H1 (cell line): ENCODE measurements at regions not wholly inside any gene's neighbourhood (a gene's known extent, or its start where the extent isn't known, plus 50 kb on each side); places are given as distances from the start of the nearest gene placed in this dataset.
"Not testable (repeated sequence)": the region's sequence is repeated elsewhere in the genome, so short reads cannot be mapped to it uniquely, and the experiment has no call there.

ENCODE experiments used
- CTCF ChIA-PET: fragments of 300-600 bp; sonication (Branson Sonifier 250); formaldehyde crosslinking; loops from one replicate; lab custom pipeline; 2021; ENCODE audit not compliant: partially characterized antibody; lab: Charles Lee
- POLR2A ChIA-PET: fragments of 300-600 bp; sonication (Branson Sonifier 250); formaldehyde crosslinking; loops from one replicate; lab custom pipeline; 2021; ENCODE audit warnings: inconsistent platforms; ENCODE audit not compliant: partially characterized antibody; lab: Charles Lee
- DNase-seq, 2 experiments: peaks; one replicate each; pipeline versions ENCODE4 v3.0.0 to v3.0.0-alpha.2; 2010 to 2022; ENCODE audit warnings: low spot score in 2 of 2, low read depth in 1 of 2, mixed read lengths in 1 of 2
- FAIRE-seq: peaks from 2 replicates; lab custom pipeline; 2011; peaks lifted over from hg19 to GRCh38; lab: Jason Lieb, UNC
- H2AFZ ChIP-seq: 2 replicates; pipeline ENCODE4 v1.8.1; 2012; ENCODE audit warnings: low read length, inconsistent platforms
- H2AK5ac ChIP-seq: 2 replicates; pipeline ENCODE4 v1.6.1; 2013; ENCODE audit warnings: low read depth, low read length
- H2BK120ac ChIP-seq: replicated peaks from 2 replicates; pipeline ENCODE3; 2013; ENCODE audit warnings: low read depth, low read length, inconsistent platforms
- H2BK12ac ChIP-seq: 2 replicates; pipeline ENCODE4 v1.6.1; 2013; ENCODE audit warnings: low read depth, low read length
- H2BK15ac ChIP-seq: 2 replicates; pipeline ENCODE4 v1.6.1; 2013; ENCODE audit warnings: low read length
- H2BK20ac ChIP-seq: 2 replicates; pipeline ENCODE4 v1.6.1; 2013; ENCODE audit warnings: low read length
- H2BK5ac ChIP-seq: 2 replicates; pipeline ENCODE4 v1.6.1; 2013; ENCODE audit warnings: low read depth, low read length
- H3K14ac ChIP-seq: 2 replicates; pipeline ENCODE4 v1.6.1; 2013; ENCODE audit warnings: inconsistent platforms; ENCODE audit not compliant: insufficient read length
- H3K18ac ChIP-seq: 2 replicates; pipeline ENCODE4 v1.6.1; 2013; ENCODE audit warnings: low read length; ENCODE audit errors: extremely low read depth
- H3K23ac ChIP-seq: 2 replicates; pipeline ENCODE4 v1.6.1; 2013; ENCODE audit warnings: inconsistent platforms; ENCODE audit not compliant: insufficient read length
- H3K23me2 ChIP-seq: 2 replicates; pipeline ENCODE4 v1.6.1; 2013; ENCODE audit warnings: low read depth, low read length
- H3K27ac ChIP-seq: 2 replicates; pipeline ENCODE4 v1.6.1; 2011; ENCODE audit warnings: low read depth, low read length, inconsistent platforms
- H3K27me3 ChIP-seq, 4 experiments: replicated peaks in 1 of 4; 1 replicate in 1 of 4; 2 replicates in 3 of 4; pipeline versions ENCODE4 v1.6.1 to v1.8.1; 2011 to 2013; ENCODE audit warnings: low read length in 3 of 4, mild to moderate bottlenecking in 3 of 4, inconsistent platforms in 2 of 4, mixed read lengths in 2 of 4, moderate library complexity in 1 of 4; ENCODE audit not compliant: control insufficient read depth in 3 of 4, insufficient read depth in 3 of 4; ENCODE audit errors: extremely low read depth in 1 of 4
- H3K36me3 ChIP-seq, 4 experiments: 2 replicates each; pipeline versions ENCODE4 v1.6.1 to v1.8.1; 2011 to 2013; ENCODE audit warnings: mild to moderate bottlenecking in 4 of 4, low read length in 3 of 4, moderate library complexity in 2 of 4, control low read depth in 1 of 4, inconsistent platforms in 1 of 4; ENCODE audit not compliant: insufficient read depth in 4 of 4, control insufficient read depth in 2 of 4
- H3K4ac ChIP-seq: replicated peaks from 2 replicates; pipeline ENCODE3; 2013; ENCODE audit warnings: low read length, low read depth, mixed read lengths, inconsistent platforms; ENCODE audit not compliant: insufficient read length
- H3K4me1 ChIP-seq, 4 experiments: replicated peaks in 1 of 4; 1 replicate in 1 of 4; 2 replicates in 3 of 4; pipeline versions ENCODE4 v1.6.1 to v1.8.1; 2011 to 2013; ENCODE audit warnings: low read length in 3 of 4, inconsistent platforms in 2 of 4, mixed read lengths in 1 of 4; ENCODE audit not compliant: insufficient read depth in 4 of 4, control insufficient read depth in 3 of 4
- H3K4me2 ChIP-seq, 2 experiments: 2 replicates each; pipeline versions ENCODE4 v1.6.1 to v1.8.1; 2011 to 2013; ENCODE audit warnings: low read depth in 2 of 2, low read length in 2 of 2, control low read depth in 1 of 2, inconsistent platforms in 1 of 2, mild to moderate bottlenecking in 1 of 2; ENCODE audit not compliant: insufficient read depth in 1 of 2
- H3K4me3 ChIP-seq, 4 experiments: fragments of 200-600, 300-600 bp in 1 of 4; sonication (generic), shearing (Covaris generic), sonication (Bioruptor Twin) in 1 of 4; 2 replicates each; pipeline versions ENCODE4 v1.5.1 to v1.8.1; 2011 to 2016; ENCODE audit warnings: low read length in 4 of 4, low read depth in 3 of 4, control low read depth in 2 of 4, inconsistent platforms in 2 of 4, mild to moderate bottlenecking in 2 of 4, mixed read lengths in 1 of 4, moderate library complexity in 1 of 4; ENCODE audit not compliant: insufficient read depth in 2 of 4; ENCODE audit errors: extremely low read depth in 1 of 4
- H3K56ac ChIP-seq: replicated peaks from 2 replicates; pipeline ENCODE3; 2013; ENCODE audit warnings: low read depth, mild to moderate bottlenecking, mixed read lengths, low read length, inconsistent platforms; ENCODE audit not compliant: insufficient read length
- H3K79me1 ChIP-seq: 2 replicates; pipeline ENCODE4 v1.6.1; 2013; ENCODE audit warnings: low read depth, low read length, control low read depth
- H3K79me2 ChIP-seq, 2 experiments: 2 replicates each; pipeline versions ENCODE4 v1.6.1 to v1.8.1; 2012 to 2013; ENCODE audit warnings: low read length in 2 of 2, mild to moderate bottlenecking in 2 of 2, inconsistent platforms in 1 of 2; ENCODE audit not compliant: insufficient read depth in 2 of 2, control insufficient read depth in 1 of 2
- H3K9ac ChIP-seq, 4 experiments: replicated peaks in 1 of 4; 1 replicate in 1 of 4; 2 replicates in 3 of 4; pipeline versions ENCODE4 v1.6.1 to v1.8.1; 2011 to 2013; ENCODE audit warnings: low read depth in 3 of 4, low read length in 3 of 4, control low read depth in 2 of 4, mild to moderate bottlenecking in 2 of 4, moderate library complexity in 2 of 4, inconsistent platforms in 1 of 4; ENCODE audit errors: extremely low read depth in 1 of 4
- H3K9me3 ChIP-seq, 2 experiments: 2 replicates each; pipeline versions ENCODE4 v1.6.1 to v1.8.1; 2012 to 2013; ENCODE audit warnings: mild to moderate bottlenecking in 2 of 2, moderate library complexity in 2 of 2, control low read depth in 1 of 2, inconsistent platforms in 1 of 2, low read depth in 1 of 2, low read length in 1 of 2, mixed read lengths in 1 of 2; ENCODE audit not compliant: insufficient read depth in 2 of 2
- H4K20me1 ChIP-seq, 2 experiments: replicated peaks in 1 of 2; 2 replicates each; pipeline versions ENCODE3 to v1.8.1; 2011 to 2013; ENCODE audit warnings: inconsistent platforms in 2 of 2, low read length in 2 of 2, mild to moderate bottlenecking in 1 of 2; ENCODE audit not compliant: insufficient read depth in 2 of 2, control insufficient read depth in 1 of 2
- H4K5ac ChIP-seq: 2 replicates; pipeline ENCODE4 v1.6.1; 2013; ENCODE audit warnings: low read length, low read depth, mixed read lengths, inconsistent platforms; ENCODE audit not compliant: insufficient read length
- H4K8ac ChIP-seq: 2 replicates; pipeline ENCODE4 v1.8.0; 2013; ENCODE audit warnings: mild to moderate bottlenecking, moderate library complexity, low read length, inconsistent platforms; ENCODE audit not compliant: insufficient read depth; ENCODE audit errors: extremely low read depth
- H4K91ac ChIP-seq: replicated peaks from 2 replicates; pipeline ENCODE3; 2013; ENCODE audit warnings: low read length, mixed read lengths, inconsistent platforms; ENCODE audit not compliant: insufficient read length
- WGBS, 2 experiments: shearing (Covaris generic) in 1 of 2; methylation state at CpG; one replicate each; pipeline versions ENCODE4 v1.1.6 to v1.1.7; 2013 to 2015; ENCODE audit warnings: low lambda C conversion rate in 2 of 2, mixed read lengths in 2 of 2, inconsistent platforms in 1 of 2, low coverage in 1 of 2, missing lambda C conversion rate in 1 of 2; ENCODE audit not compliant: insufficient replicate concordance in 2 of 2, insufficient coverage in 1 of 2, insufficient read length in 1 of 2; ENCODE audit errors: extremely low coverage in 1 of 2, missing lambda C conversion rate in 1 of 2; 5-methylcytosine and 5-hydroxymethylcytosine counted together

GRCh38 chr10:11663126-11663515, 51.7 kb upstream of the USP6NL start:
- H2AFZ ChIP-seq, H2BK120ac ChIP-seq, H4K91ac ChIP-seq, H3K9me3 ChIP-seq, H2BK5ac ChIP-seq, H4K5ac ChIP-seq, CTCF ChIA-PET, H2BK12ac ChIP-seq, H4K20me1 ChIP-seq, H3K27me3 ChIP-seq, H3K79me2 ChIP-seq, H3K14ac ChIP-seq, H3K4ac ChIP-seq, H3K4me1 ChIP-seq, H3K18ac ChIP-seq, DNase-seq, H2AK5ac ChIP-seq, H3K27ac ChIP-seq, H3K4me3 ChIP-seq, H2BK15ac ChIP-seq, FAIRE-seq, H3K79me1 ChIP-seq, H4K8ac ChIP-seq, H3K4me2 ChIP-seq, H3K36me3 ChIP-seq, H3K23ac ChIP-seq, H3K56ac ChIP-seq, H2BK20ac ChIP-seq, H3K23me2 ChIP-seq, H3K9ac ChIP-seq: not testable (repeated sequence)
- 88% methylated on average over 4 of the region's 5 CpGs; no CpG with 5 or more reads in 1 of the 2 experiments for WGBS, 2 experiments
- POLR2A ChIA-PET: interaction anchor here (0.6 kb wide), 1 partner anchor 95 kb away, joined by 3 read pairs; no protein-coding TSS in a partner anchor
